ENCODE measurements at regions not wholly inside any gene's neighbourhood (a gene's known extent, or its start where the extent isn't known, plus 50 kb on each side); places are given as distances from the start of the nearest gene placed in this dataset.

DNA sequence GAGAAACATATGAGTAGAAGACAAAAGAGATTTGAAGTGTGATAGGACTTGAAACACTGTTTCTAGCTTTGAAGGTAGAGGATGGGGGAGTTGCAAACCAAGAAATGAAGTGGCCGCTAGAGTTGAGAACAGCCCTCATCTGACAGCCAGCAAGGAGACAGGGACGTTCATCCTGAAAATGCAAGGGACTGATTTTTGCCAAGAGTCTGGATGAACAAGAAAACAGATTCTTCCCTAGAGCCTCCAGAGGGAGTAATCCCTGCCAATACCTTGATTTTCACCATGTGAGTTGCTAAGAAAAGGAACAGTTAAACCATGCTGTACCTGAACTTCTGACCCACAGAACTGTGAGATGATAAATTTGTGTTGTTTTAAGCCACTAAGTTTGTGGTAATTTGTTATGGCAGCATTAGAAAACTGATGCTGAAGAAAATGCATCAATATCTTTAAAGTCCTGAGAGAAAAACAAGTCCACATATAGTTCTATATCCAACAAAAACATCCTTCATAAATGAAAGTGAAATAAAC is 154.0 kb upstream of the ADAMTSL1 start:
- intact Hi-C loops (cut with micrococcal nuclease) = no loop called here
- ChIA-PET POLR2A (no interaction called here), CTCF (interaction anchor here (0.8 to 2.4 kb wide), 7 partner anchors 11 to 123 kb away, joined by 3 to 10 read pairs (median 6); no protein-coding TSS in a partner anchor)
- no TSS peak for BruUV-seq (replicated peaks)
- H3K4me3 ChIP-seq (replicated peaks in 1 of 3; ENCODE audit: insufficient read depth in 1 of 3, low read depth in 1 of 3, low read length in 3 of 3) = no peak overlapping the region
- H3K27ac ChIP-seq (ENCODE audit: insufficient read depth, low read depth, low read length) = no peak overlapping the region
- no peak overlapping the region for H3K4me2 ChIP-seq (ENCODE audit: insufficient read depth, low read length)
- FAIRE-seq = no peak
- no peaks in the 10 kb centered on the region for H3K4me1 ChIP-seq (ENCODE audit: control insufficient read depth, extremely low read depth, insufficient read depth, low read length)
- peak overlapping the region; percentile 72 for H2AFZ ChIP-seq (ENCODE audit: low read depth, low read length)
- no peaks in the 10 kb centered on the region for H4K20me1 ChIP-seq (replicated peaks; ENCODE audit: control insufficient read depth, extremely low read depth, insufficient read depth, low read length)
- no peaks in the 10 kb centered on the region for H3K9me3 ChIP-seq (replicated peaks; ENCODE audit: control insufficient read depth, insufficient read depth, low read length)
- DNase-seq (ENCODE audit: low read depth, low spot score) = peak; percentile 71
- H3K9me1 ChIP-seq (replicated peaks; ENCODE audit: control insufficient read depth, extremely low read depth, insufficient read depth, low read length) = no peaks in the 10 kb centered on the region
- dilution Hi-C loops (cut with MboI; ENCODE audit: extremely low pct_ligation_motif_present, low sequenced_read_pairs) = no loop called here
- H3K36me3 ChIP-seq (ENCODE audit: control insufficient read depth in 2 of 2, extremely low read depth in 1 of 2, insufficient read depth in 2 of 2, low read length in 2 of 2) = no peaks in the 10 kb centered on the region
- H3K27me3 ChIP-seq (ENCODE audit: control insufficient read depth in 2 of 2, insufficient read depth in 2 of 2, low read length in 2 of 2) = no peaks in the 10 kb centered on the region
- no peak overlapping the region for H3K9ac ChIP-seq (replicated peaks; ENCODE audit: extremely low read depth, insufficient read depth, low read length)
- no peaks in the 10 kb centered on the region for H3K79me2 ChIP-seq (ENCODE audit: control insufficient read depth, insufficient read depth, low read length)
- no peak for TF ChIP-seq MYC (IDR thresholded peaks at IDR 0.05; ENCODE audit: low read depth, low read length)
- TF ChIP-seq, protein P1, sequence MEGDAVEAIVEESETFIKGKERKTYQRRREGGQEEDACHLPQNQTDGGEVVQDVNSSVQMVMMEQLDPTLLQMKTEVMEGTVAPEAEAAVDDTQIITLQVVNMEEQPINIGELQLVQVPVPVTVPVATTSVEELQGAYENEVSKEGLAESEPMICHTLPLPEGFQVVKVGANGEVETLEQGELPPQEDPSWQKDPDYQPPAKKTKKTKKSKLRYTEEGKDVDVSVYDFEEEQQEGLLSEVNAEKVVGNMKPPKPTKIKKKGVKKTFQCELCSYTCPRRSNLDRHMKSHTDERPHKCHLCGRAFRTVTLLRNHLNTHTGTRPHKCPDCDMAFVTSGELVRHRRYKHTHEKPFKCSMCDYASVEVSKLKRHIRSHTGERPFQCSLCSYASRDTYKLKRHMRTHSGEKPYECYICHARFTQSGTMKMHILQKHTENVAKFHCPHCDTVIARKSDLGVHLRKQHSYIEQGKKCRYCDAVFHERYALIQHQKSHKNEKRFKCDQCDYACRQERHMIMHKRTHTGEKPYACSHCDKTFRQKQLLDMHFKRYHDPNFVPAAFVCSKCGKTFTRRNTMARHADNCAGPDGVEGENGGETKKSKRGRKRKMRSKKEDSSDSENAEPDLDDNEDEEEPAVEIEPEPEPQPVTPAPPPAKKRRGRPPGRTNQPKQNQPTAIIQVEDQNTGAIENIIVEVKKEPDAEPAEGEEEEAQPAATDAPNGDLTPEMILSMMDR (IDR thresholded peaks at IDR 0.05; ENCODE audit: extremely low read depth in 1 of 2, insufficient read depth in 1 of 2, low read depth in 1 of 2, low read length in 2 of 2) = peak in 1 of 2 donors; percentile 16
- no peak for TF ChIP-seq GATA2 (IDR thresholded peaks at IDR 0.05; ENCODE audit: insufficient read depth, insufficient read length, low read depth, low read length)

DNA sequence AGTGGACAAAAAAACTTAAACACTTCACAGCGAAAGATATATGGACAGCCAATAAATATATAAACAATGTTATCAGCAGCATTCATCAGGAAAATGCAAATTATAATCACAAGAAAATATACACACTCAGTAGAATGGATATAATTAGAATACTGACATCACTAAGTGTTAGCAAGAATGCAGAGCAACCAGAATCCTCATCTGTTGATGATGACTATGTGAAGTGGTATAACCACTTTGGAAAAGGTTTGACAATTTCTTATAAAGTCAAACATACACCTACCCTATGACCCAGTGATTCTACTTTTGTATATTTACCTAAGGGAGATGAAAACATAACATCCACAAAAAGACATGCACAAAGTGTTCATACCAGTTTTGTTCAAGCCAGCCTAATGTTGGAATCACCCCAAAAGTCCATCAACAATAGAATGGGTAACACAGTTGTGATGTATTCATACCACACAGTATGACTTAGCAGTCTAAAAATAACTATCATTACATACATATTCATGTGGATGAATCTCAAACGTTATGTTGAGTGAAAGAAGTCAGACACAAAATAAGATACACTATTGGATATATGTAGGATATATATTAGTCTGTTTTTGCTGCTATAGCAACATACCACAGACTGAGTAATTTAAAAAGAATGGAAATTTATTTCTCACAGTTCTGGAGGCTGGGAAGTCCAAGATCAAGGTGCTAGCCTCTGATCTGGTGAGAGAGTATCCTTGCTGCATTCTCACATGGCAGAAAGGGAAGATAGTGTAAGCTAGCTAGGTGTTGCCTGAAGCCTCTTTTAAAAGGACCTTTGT is 148.8 kb upstream of the ADAMTSL1 start:
- DNase-seq (ENCODE audit: low read depth, low spot score) = no peak
- POLR2A ChIA-PET = no interaction called here
- TF ChIP-seq, protein P2, sequence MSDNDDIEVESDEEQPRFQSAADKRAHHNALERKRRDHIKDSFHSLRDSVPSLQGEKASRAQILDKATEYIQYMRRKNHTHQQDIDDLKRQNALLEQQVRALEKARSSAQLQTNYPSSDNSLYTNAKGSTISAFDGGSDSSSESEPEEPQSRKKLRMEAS (IDR thresholded peaks at IDR 0.05; ENCODE audit: insufficient read depth, insufficient read length) = no peak
- no peak for TF ChIP-seq EZH2 (IDR thresholded peaks at IDR 0.05; ENCODE audit: borderline replicate concordance, low read depth, low read length, severe bottlenecking)
- TF ChIP-seq JUN (IDR thresholded peaks at IDR 0.05; ENCODE audit: borderline replicate concordance, insufficient read depth, insufficient read length, low read depth) = no peak
- no peak for TF ChIP-seq POLR2AphosphoS5 (IDR thresholded peaks at IDR 0.05; ENCODE audit: insufficient read depth, low read depth, low read length)
- TF ChIP-seq, protein P1 (IDR thresholded peaks at IDR 0.05; ENCODE audit: extremely low read depth in 1 of 2, insufficient read depth in 1 of 2, low read depth in 1 of 2, low read length in 2 of 2) = no peak
- TF ChIP-seq MYC (IDR thresholded peaks at IDR 0.05; ENCODE audit: low read depth, low read length) = no peak
- no peak for TF ChIP-seq GATA2 (IDR thresholded peaks at IDR 0.05; ENCODE audit: insufficient read depth, insufficient read length, low read depth, low read length)
- no peak for TF ChIP-seq POLR2A (IDR thresholded peaks at IDR 0.05; ENCODE audit: low read depth, low read length)
- no peak for TF ChIP-seq FOS (IDR thresholded peaks at IDR 0.05; ENCODE audit: borderline replicate concordance, insufficient read depth, low read length)
- Histone ChIP-seq H3K27me3 (ENCODE audit: control insufficient read depth in 2 of 2, insufficient read depth in 2 of 2, low read length in 2 of 2) (no peaks in the 10 kb centered on the region), H3K9me3 (replicated peaks; ENCODE audit: control insufficient read depth, insufficient read depth, low read length) (no peaks in the 10 kb centered on the region), H4K20me1 (replicated peaks; ENCODE audit: control insufficient read depth, extremely low read depth, insufficient read depth, low read length) (no peaks in the 10 kb centered on the region), H3K36me3 (ENCODE audit: control insufficient read depth in 2 of 2, extremely low read depth in 1 of 2, insufficient read depth in 2 of 2, low read length in 2 of 2) (no peaks in the 10 kb centered on the region), H3K4me1 (ENCODE audit: control insufficient read depth, extremely low read depth, insufficient read depth, low read length) (peaks cover 1% of the 10 kb centered on the region), H3K27ac (ENCODE audit: insufficient read depth, low read depth, low read length) (no peak overlapping the region), H3K4me3 (replicated peaks in 1 of 3; ENCODE audit: insufficient read depth in 1 of 3, low read depth in 1 of 3, low read length in 3 of 3) (no peak overlapping the region), H3K4me2 (ENCODE audit: insufficient read depth, low read length) (no peak overlapping the region), H2AFZ (ENCODE audit: low read depth, low read length) (no peak overlapping the region), H3K79me2 (ENCODE audit: control insufficient read depth, insufficient read depth, low read length) (no peaks in the 10 kb centered on the region), H3K9ac (replicated peaks; ENCODE audit: extremely low read depth, insufficient read depth, low read length) (no peak overlapping the region), H3K9me1 (replicated peaks; ENCODE audit: control insufficient read depth, extremely low read depth, insufficient read depth, low read length) (no peaks in the 10 kb centered on the region)
- FAIRE-seq = no peak
- no TSS peak for BruUV-seq (replicated peaks)
- CTCF ChIA-PET = no interaction called here
- dilution Hi-C loops (cut with MboI; ENCODE audit: extremely low pct_ligation_motif_present, low sequenced_read_pairs) = no loop called here
- intact Hi-C loops (cut with micrococcal nuclease) = no loop called here
